SU-DHL-6 (cell line): ENCODE measurements at regions not wholly inside any gene's neighbourhood (a gene's known extent, or its start where the extent isn't known, plus 50 kb on each side); places are given as distances from the start of the nearest gene placed in this dataset.

Source experiments
- H2AFZ ChIP-seq: fragments of 200-600 bp; sonication (generic); 2 replicates; pipeline ENCODE4 v1.6.1; 2014; ENCODE audit warnings: low read depth, mild to moderate bottlenecking, moderate library complexity, mixed read lengths, antibody characterized with exemption, low read length; ENCODE audit not compliant: severe bottlenecking
- H3F3A ChIP-seq: fragments of 200-600 bp; shearing (Covaris generic); 2 replicates; pipeline ENCODE4 v1.6.0; 2016; ENCODE audit warnings: antibody characterized with exemption, mild to moderate bottlenecking; ENCODE audit not compliant: insufficient read depth
- H3K27ac ChIP-seq: fragments of 200-600 bp; sonication (generic); 2 replicates; pipeline ENCODE4 v1.5.1; 2016; ENCODE audit warnings: low read depth, mild to moderate bottlenecking, low read length, moderate library complexity, mixed read lengths
- H3K27me3 ChIP-seq: fragments of 200-600 bp; sonication (generic), shearing (Covaris generic); 2 replicates; pipeline ENCODE4 v1.6.0; 2014; ENCODE audit warnings: mild to moderate bottlenecking, low read length
- H3K36me3 ChIP-seq: fragments of 200-600 bp; sonication (generic); 2 replicates; pipeline ENCODE4 v1.6.1; 2014; ENCODE audit warnings: mild to moderate bottlenecking, low read length, mixed read lengths
- H3K4me2 ChIP-seq: fragments of 300-600, 200-600 bp; shearing (Covaris generic), sonication (generic); 2 replicates; pipeline ENCODE4 v1.6.0; 2014; ENCODE audit warnings: low read length, low read depth, mild to moderate bottlenecking; ENCODE audit not compliant: poor library complexity, severe bottlenecking
- H3K4me3 ChIP-seq: fragments of 200-600 bp; sonication (generic); 2 replicates; pipeline ENCODE4 v1.5.1; 2014; ENCODE audit warnings: antibody characterized with exemption, low read length, mild to moderate bottlenecking, mixed read lengths; ENCODE audit not compliant: insufficient read depth, poor library complexity, severe bottlenecking
- H3K79me2 ChIP-seq: fragments of 200-600 bp; sonication (generic); 2 replicates; pipeline ENCODE4 v1.6.1; 2014; ENCODE audit warnings: mild to moderate bottlenecking, low read length, moderate library complexity; ENCODE audit not compliant: insufficient read depth
- H3K9ac ChIP-seq: fragments of 200-600 bp; sonication (generic); 2 replicates; pipeline ENCODE4 v1.7.0; 2014; ENCODE audit warnings: mild to moderate bottlenecking, low read length
- H3K9me2 ChIP-seq: fragments of 200-600 bp; sonication (generic); replicated peaks from 2 replicates; pipeline ENCODE4 v1.6.1; 2014; ENCODE audit warnings: low read length; ENCODE audit not compliant: insufficient read depth
- H3K9me3 ChIP-seq: fragments of 200-600 bp; sonication (generic); 2 replicates; pipeline ENCODE4 v1.6.1; 2014; ENCODE audit warnings: low read length, mixed read lengths; ENCODE audit not compliant: insufficient read depth
- H4K20me1 ChIP-seq: fragments of 200-600 bp; sonication (generic); 2 replicates; pipeline ENCODE4 v1.6.1; 2014; ENCODE audit warnings: low read depth, mild to moderate bottlenecking, antibody characterized with exemption, low read length, moderate library complexity, mixed read lengths
- EZH2phosphoT487 ChIP-seq: fragments of 200-600 bp; sonication (generic), shearing (Covaris generic); conservative IDR thresholded peaks from 2 replicates; pipeline ENCODE4 v1.6.1; 2018; ENCODE audit warnings: mild to moderate bottlenecking, antibody characterized with exemption, low read length, moderate library complexity, mixed read lengths
- TF ChIP-seq, protein P1 (sequence below): fragments of 200-600 bp; sonication (generic); IDR thresholded peaks from one replicate; pipeline ENCODE4 v1.5.1; 2017; ENCODE audit warnings: antibody characterized with exemption, mild to moderate bottlenecking, low read length, moderate library complexity; ENCODE audit not compliant: insufficient read depth, poor library complexity, severe bottlenecking

DNA sequence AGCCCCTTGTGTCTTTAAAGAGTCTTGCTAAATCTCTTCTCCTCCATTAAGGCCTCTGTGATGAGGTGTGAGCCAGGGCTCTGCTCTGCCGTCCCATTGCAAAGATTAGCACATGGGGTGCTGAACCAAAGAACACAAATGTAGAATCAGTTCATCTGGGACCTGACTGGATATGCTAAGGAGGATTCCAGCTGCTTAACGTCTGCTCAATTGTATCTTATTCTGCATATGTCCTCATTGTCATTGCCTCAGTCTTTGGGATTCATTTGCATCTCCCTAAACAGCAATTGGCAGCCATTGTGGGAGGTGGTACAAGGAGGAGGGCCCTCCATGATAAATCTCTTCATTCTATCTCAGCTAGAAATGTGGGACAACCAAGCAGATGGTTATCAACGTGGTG is 106.3 kb upstream of the ADAMTS18 start:
- no peak overlapping the region for H3K4me2 ChIP-seq
- no peaks in the 10 kb centered on the region for H3F3A ChIP-seq
- no peak overlapping the region for H2AFZ ChIP-seq
- no peaks in the 10 kb centered on the region for H3K36me3 ChIP-seq
- no peaks in the 10 kb centered on the region for H3K9me2 ChIP-seq
- no peak overlapping the region for H3K27ac ChIP-seq
- H3K9me3 ChIP-seq, result no peaks in the 10 kb centered on the region
- no peak overlapping the region for H3K9ac ChIP-seq
- H4K20me1 ChIP-seq, result no peaks in the 10 kb centered on the region
- no peaks in the 10 kb centered on the region for H3K79me2 ChIP-seq
- TF ChIP-seq EZH2phosphoT487, result no peak
- TF ChIP-seq, protein P1, sequence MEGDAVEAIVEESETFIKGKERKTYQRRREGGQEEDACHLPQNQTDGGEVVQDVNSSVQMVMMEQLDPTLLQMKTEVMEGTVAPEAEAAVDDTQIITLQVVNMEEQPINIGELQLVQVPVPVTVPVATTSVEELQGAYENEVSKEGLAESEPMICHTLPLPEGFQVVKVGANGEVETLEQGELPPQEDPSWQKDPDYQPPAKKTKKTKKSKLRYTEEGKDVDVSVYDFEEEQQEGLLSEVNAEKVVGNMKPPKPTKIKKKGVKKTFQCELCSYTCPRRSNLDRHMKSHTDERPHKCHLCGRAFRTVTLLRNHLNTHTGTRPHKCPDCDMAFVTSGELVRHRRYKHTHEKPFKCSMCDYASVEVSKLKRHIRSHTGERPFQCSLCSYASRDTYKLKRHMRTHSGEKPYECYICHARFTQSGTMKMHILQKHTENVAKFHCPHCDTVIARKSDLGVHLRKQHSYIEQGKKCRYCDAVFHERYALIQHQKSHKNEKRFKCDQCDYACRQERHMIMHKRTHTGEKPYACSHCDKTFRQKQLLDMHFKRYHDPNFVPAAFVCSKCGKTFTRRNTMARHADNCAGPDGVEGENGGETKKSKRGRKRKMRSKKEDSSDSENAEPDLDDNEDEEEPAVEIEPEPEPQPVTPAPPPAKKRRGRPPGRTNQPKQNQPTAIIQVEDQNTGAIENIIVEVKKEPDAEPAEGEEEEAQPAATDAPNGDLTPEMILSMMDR, result no peak
- H3K4me3 ChIP-seq, result no peak overlapping the region
- no peaks in the 10 kb centered on the region for H3K27me3 ChIP-seq

DNA sequence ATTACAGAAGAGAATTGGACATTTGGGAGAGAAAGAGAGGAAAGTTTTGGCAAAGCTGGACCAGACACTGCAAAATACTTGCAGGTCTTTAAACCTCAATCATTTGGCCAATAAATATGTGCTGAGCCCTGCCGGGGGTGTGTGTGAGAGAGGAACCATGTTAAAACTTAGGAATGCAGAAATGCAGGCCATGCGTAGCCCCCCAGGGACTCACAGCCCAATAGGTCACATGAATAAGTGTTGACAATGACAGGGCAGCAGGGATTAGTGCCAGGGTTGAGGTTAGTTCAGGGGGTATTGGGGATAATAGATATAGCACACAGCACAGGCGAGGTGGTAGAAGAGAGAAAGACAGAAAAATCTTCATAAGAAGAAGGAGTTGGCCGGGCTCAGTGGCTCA is 113.3 kb upstream of the ADAMTS18 start:
- Histone ChIP-seq H3F3A (no peaks in the 10 kb centered on the region), H4K20me1 (no peaks in the 10 kb centered on the region), H3K27me3 (no peaks in the 10 kb centered on the region), H3K9me2 (no peaks in the 10 kb centered on the region), H3K36me3 (no peaks in the 10 kb centered on the region), H2AFZ (no peak overlapping the region), H3K79me2 (no peaks in the 10 kb centered on the region), H3K9me3 (no peaks in the 10 kb centered on the region), H3K27ac (no peak overlapping the region), H3K4me3 (no peak overlapping the region), H3K4me2 (no peak overlapping the region), H3K9ac (no peak overlapping the region)
- TF ChIP-seq EZH2phosphoT487, result no peak
- TF ChIP-seq, protein P1, result no peak

DNA sequence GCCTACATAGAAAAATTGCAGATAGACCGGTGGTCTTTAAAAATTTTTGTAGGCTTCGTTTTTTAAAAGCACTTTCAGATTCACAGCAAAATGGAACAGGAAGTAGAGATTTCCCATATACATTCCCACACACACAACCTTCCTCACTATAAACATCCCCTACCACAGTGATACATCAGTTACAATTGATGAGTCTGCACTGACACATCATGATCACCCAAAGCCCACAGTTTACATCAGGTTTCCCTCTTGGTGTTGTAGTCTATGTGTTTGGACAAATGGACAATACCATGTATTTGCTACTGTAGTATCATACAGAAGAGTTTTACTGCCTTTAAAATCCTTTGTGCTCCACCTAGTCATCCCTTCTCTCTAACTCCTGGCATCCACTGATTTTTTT is 113.9 kb upstream of the ADAMTS18 start:
- no peak overlapping the region for H3K9ac ChIP-seq
- H4K20me1 ChIP-seq, result no peaks in the 10 kb centered on the region
- H3K9me3 ChIP-seq, result no peaks in the 10 kb centered on the region
- H3K9me2 ChIP-seq, result no peaks in the 10 kb centered on the region
- no peaks in the 10 kb centered on the region for H3F3A ChIP-seq
- H2AFZ ChIP-seq, result no peak overlapping the region
- no peak overlapping the region for H3K27ac ChIP-seq
- no peak overlapping the region for H3K4me3 ChIP-seq
- H3K79me2 ChIP-seq, result no peaks in the 10 kb centered on the region
- no peaks in the 10 kb centered on the region for H3K27me3 ChIP-seq
- H3K36me3 ChIP-seq, result no peaks in the 10 kb centered on the region
- TF ChIP-seq EZH2phosphoT487, result no peak
- TF ChIP-seq, protein P1, result no peak
- H3K4me2 ChIP-seq, result no peak overlapping the region

DNA sequence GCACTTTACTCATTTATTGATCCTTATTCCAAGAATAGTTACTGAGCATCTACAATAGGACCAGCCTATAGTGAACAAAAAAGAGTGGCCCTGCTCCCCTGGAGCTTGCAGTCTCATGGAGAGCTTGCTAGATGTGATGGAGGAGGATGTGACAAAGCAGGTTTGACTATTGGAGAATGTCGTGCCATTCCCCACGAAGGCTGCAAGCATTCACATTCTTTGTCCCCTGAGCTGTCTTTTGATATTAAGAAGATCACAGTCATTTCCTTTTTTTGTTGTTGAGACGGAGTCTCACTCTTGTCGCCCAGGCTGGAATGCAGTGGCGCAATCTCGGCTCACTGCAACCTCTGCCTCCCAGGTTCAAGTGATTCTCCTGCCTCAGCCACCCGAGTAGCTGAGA is 115.0 kb upstream of the ADAMTS18 start:
- Histone ChIP-seq H4K20me1 (no peaks in the 10 kb centered on the region), H3K4me2 (no peak overlapping the region), H3F3A (no peaks in the 10 kb centered on the region), H3K27me3 (no peaks in the 10 kb centered on the region), H3K9me3 (no peaks in the 10 kb centered on the region), H3K36me3 (no peaks in the 10 kb centered on the region), H3K4me3 (no peak overlapping the region), H3K79me2 (no peaks in the 10 kb centered on the region), H2AFZ (no peak overlapping the region), H3K27ac (no peak overlapping the region), H3K9me2 (no peaks in the 10 kb centered on the region), H3K9ac (no peak overlapping the region)
- TF ChIP-seq, protein P1, result no peak
- TF ChIP-seq EZH2phosphoT487, result no peak
